Iris pigment epithelial cell (primary cell): ENCODE measurements at regions not wholly inside any gene's neighbourhood (a gene's known extent, or its start where the extent isn't known, plus 50 kb on each side); places are given as distances from the start of the nearest gene placed in this dataset.
A peak's percentile ranks its signal among the peaks of the same experiment; 100 is the strongest.

Experiments
- DNase-seq: peaks from one replicate; pipeline ENCODE4 v3.0.0-alpha.2; 2011; ENCODE audit warnings: low read depth

- no peak for DNase-seq
These were observed 152.1 kb downstream of the KCTD15 start for GRCh38 chr19:33948651-33949335.

GRCh38 chr19:33950091-33950750 is 153.6 kb downstream of the KCTD15 start:
- no peak for DNase-seq

- no peak for DNase-seq
These were observed 156.4 kb downstream of the KCTD15 start for GRCh38 chr19:33953023-33953422.

GRCh38 chr19:33953592-33953991 is 156.9 kb downstream of the KCTD15 start:
- DNase-seq, result no peak

- no peak for DNase-seq
These were observed 158.0 kb downstream of the KCTD15 start for GRCh38 chr19:33954686-33955085.

- DNase-seq, result no peak
These were observed 160.3 kb downstream of the KCTD15 start for GRCh38 chr19:33956941-33957340.

GRCh38 chr19:33957804-33958203 is 161.1 kb downstream of the KCTD15 start:
- DNase-seq, result no peak

- DNase-seq, result no peak
These were observed 163.9 kb downstream of the KCTD15 start for GRCh38 chr19:33960566-33960965.

GRCh38 chr19:33962161-33962560 is 165.5 kb downstream of the KCTD15 start:
- no peak for DNase-seq

GRCh38 chr19:33963514-33963913 is 166.8 kb downstream of the KCTD15 start:
- DNase-seq, result no peak

- no peak for DNase-seq
These were observed 174.4 kb downstream of the KCTD15 start for GRCh38 chr19:33971073-33971472.

GRCh38 chr19:33977756-33978685 is 181.4 kb downstream of the KCTD15 start:
- no peak for DNase-seq

- DNase-seq, result no peak
These were observed 186.0 kb downstream of the KCTD15 start for GRCh38 chr19:33982706-33983105.

- DNase-seq, result peak; percentile 32
These were observed 183.7 kb upstream of the LSM14A start for GRCh38 chr19:33988601-33989000.

GRCh38 chr19:33997690-33998089 is 174.6 kb upstream of the LSM14A start:
- no peak for DNase-seq

- no peak for DNase-seq
These were observed 174.0 kb upstream of the LSM14A start for GRCh38 chr19:33998302-33998701.

GRCh38 chr19:33998739-33999345 is 173.5 kb upstream of the LSM14A start:
- DNase-seq, result peak; percentile 3

GRCh38 chr19:34017024-34017423 is 155.3 kb upstream of the LSM14A start:
- DNase-seq, result no peak

GRCh38 chr19:34017601-34018000 is 154.7 kb upstream of the LSM14A start:
- DNase-seq, result no peak

- no peak for DNase-seq
These were observed 153.8 kb upstream of the LSM14A start for GRCh38 chr19:34018546-34018945.

- DNase-seq, result no peak
These were observed 148.9 kb upstream of the LSM14A start for GRCh38 chr19:34023381-34023780.

- no peak for DNase-seq
These were observed 138.4 kb upstream of the LSM14A start for GRCh38 chr19:34033880-34034279.
